Stomach (tissue), 8 donors: ENCODE measurements at regions not wholly inside any gene's neighbourhood (a gene's known extent, or its start where the extent isn't known, plus 50 kb on each side); places are given as distances from the start of the nearest gene placed in this dataset.

Experiments used
- DNase-seq, 2 donors: peaks; one replicate each; pipeline versions ENCODE4 v3.0.0 to v3.0.0-alpha.2; 2013 to 2019
- H3K27ac ChIP-seq, 5 donors: fragments of 200-600 bp in 4 of 5; sonication (generic) in 4 of 5; one replicate each; pipeline ENCODE4 v1.5.1; 2013 to 2019; ENCODE audit warnings: mild to moderate bottlenecking in 1 of 5, moderate library complexity in 1 of 5
- H3K27me3 ChIP-seq, 3 donors: fragments of 200-600 bp; sonication (generic); one replicate each; pipeline ENCODE4 v1.5.1; 2017 to 2019; ENCODE audit warnings: mixed run types in 1 of 3
- H3K36me3 ChIP-seq, 4 donors: fragments of 200-600 bp; sonication (generic); 1 replicate in 3 of 4; 2 replicates in 1 of 4; pipeline ENCODE4 v1.5.1; 2016 to 2019
- H3K4me1 ChIP-seq, 4 donors: fragments of 200-600 bp; sonication (generic); one replicate each; pipeline ENCODE4 v1.5.1; 2016 to 2019
- H3K4me3 ChIP-seq, 4 donors: fragments of 200-600 bp; sonication (generic) in 3 of 4; one replicate each; pipeline ENCODE4 v1.5.1; 2016 to 2019; ENCODE audit warnings: mild to moderate bottlenecking in 1 of 4
- H3K9me3 ChIP-seq, 4 donors: fragments of 200-600 bp; sonication (generic); one replicate each; pipeline ENCODE4 v1.5.1; 2016 to 2019
- CTCF ChIP-seq, 7 experiments: fragments of 450-650 bp in 4 of 7; fragments of 200-600 bp in 3 of 7; sonication (generic) in 3 of 7; IDR thresholded peaks; one replicate each; pipeline ENCODE4 v1.5.1; 2016 to 2019; ENCODE audit warnings: antibody characterized with exemption in 7 of 7, control low read depth in 2 of 7, mild to moderate bottlenecking in 1 of 7
- EP300 ChIP-seq: sonication (generic); formaldehyde crosslinking; IDR thresholded peaks from one replicate; pipeline ENCODE4 v1.6.1; 2017; ENCODE audit warnings: antibody characterized with exemption
- POLR2A ChIP-seq, 4 donors: fragments of 450-650 bp; IDR thresholded peaks; one replicate each; pipeline ENCODE4 v1.6.1; 2016; ENCODE audit warnings: antibody characterized with exemption in 4 of 4, control low read depth in 2 of 4, mild to moderate bottlenecking in 1 of 4, moderate library complexity in 1 of 4
- POLR2AphosphoS5 ChIP-seq, 3 donors: sonication (generic); formaldehyde crosslinking; IDR thresholded peaks; one replicate each; pipeline ENCODE4 v1.6.1; 2016; ENCODE audit warnings: antibody characterized with exemption in 3 of 3
- WGBS, 5 donors: extraction: QIAGEN DNeasy Blood & Tissue Kit in 3 of 5; methylation state at CpG; one replicate each; pipeline versions ENCODE4 v1.1.5 to v1.1.7; 2013 to 2018; 5-methylcytosine and 5-hydroxymethylcytosine counted together
- intact Hi-C: fragments of 100-400 bp; cut with DNase I; formaldehyde crosslinking; loops from one replicate; pipeline ENCODE4 v1.15.1; 2023; ENCODE audit warnings: low total_unique reads
- donor health status: healthy with polysubstance abuse.
- donor health status: Bipolar disorder and iron deficiency.
- donor health status: healthy.

DNA sequence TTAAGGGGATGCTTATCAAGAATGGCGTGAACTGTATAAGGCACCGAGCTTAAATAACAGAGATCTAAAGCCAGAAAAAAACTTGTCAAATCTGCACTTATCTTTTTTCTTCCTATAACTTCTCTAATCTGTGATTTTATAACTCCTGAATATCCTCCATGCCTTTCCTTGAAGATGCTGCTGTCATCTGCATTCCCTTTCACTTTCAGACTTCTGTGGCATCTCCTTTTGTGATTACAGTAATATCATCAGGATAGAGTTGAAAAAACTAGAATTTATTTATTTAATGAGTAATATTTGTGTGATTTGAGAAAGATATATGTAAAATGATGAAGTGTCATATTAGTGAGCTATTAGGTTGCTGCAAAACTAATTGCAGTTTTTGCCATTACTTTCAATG is 357.8 kb upstream of the PTBP2 start:
- DNase-seq: no peak
- no peaks in the 10 kb centered on the region for H3K4me1 ChIP-seq
- H3K4me3 ChIP-seq: no peak overlapping the region
- H3K27me3 ChIP-seq: no peaks in the 10 kb centered on the region
- intact Hi-C loops: no loop called here
- H3K9me3 ChIP-seq: no peaks in the 10 kb centered on the region
- 45 to 66% (median 54%) methylated on average over 2 of the region's 2 CpGs for WGBS, 5 donors
- H3K36me3 ChIP-seq: no peaks in the 10 kb centered on the region
- no peak overlapping the region for H3K27ac ChIP-seq
- TF ChIP-seq EP300 (no peak), CTCF (IDR thresholded peaks at IDR 0.05) (no peak), POLR2AphosphoS5 (IDR thresholded peaks at IDR 0.05) (no peak), POLR2A (IDR thresholded peaks at IDR 0.05) (no peak)

DNA sequence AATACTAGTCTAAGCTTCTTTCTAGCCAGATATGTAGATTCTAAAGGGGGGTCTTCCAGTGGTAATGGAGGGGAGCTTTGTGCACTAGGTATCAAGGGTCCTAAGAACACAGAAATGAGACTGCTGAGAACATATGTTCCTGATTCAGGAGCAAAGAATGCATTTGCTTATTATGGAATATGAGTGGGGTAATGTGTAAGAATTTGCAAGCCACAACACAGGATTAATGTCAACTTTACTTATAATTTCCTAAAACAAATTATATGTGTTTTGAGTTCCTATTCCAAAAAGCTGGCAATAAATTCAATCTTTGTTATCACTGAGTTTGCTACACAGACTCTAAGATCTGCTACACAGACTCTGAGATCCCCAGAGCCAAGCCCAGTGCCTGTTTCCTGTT is 357.0 kb upstream of the PTBP2 start:
- no peaks in the 10 kb centered on the region for H3K27me3 ChIP-seq
- TF ChIP-seq EP300 (no peak), POLR2AphosphoS5 (IDR thresholded peaks at IDR 0.05) (no peak), CTCF (IDR thresholded peaks at IDR 0.05) (no peak), POLR2A (IDR thresholded peaks at IDR 0.05) (no peak)
- H3K36me3 ChIP-seq: no peaks in the 10 kb centered on the region
- no peaks in the 10 kb centered on the region for H3K4me1 ChIP-seq
- intact Hi-C loops: no loop called here
- H3K9me3 ChIP-seq: no peaks in the 10 kb centered on the region
- no peak overlapping the region for H3K4me3 ChIP-seq
- H3K27ac ChIP-seq: no peak overlapping the region
- DNase-seq: no peak

DNA sequence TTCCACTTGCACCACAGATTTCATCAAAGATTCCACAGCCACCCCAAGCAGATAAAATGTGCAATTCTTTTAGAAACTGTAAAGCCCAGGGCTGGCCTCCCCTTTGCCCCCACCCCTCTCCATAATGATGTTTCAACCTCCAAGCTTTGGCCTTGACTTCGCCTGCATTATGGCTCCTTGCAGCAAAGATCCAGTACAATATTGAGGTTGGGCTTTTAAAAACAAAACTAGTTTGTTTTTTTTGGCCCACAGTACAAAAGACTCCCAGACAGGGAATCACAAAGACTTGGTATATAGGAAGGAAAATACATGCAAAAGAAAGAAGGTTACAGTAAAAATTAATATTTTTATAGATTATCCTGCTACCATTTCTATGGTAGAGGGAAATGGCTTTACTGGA is 356.5 kb upstream of the PTBP2 start:
- WGBS, 5 donors: 50 to 67% (median 52%) methylated on average over 1 of the region's 1 CpG
- intact Hi-C loops: no loop called here

DNA sequence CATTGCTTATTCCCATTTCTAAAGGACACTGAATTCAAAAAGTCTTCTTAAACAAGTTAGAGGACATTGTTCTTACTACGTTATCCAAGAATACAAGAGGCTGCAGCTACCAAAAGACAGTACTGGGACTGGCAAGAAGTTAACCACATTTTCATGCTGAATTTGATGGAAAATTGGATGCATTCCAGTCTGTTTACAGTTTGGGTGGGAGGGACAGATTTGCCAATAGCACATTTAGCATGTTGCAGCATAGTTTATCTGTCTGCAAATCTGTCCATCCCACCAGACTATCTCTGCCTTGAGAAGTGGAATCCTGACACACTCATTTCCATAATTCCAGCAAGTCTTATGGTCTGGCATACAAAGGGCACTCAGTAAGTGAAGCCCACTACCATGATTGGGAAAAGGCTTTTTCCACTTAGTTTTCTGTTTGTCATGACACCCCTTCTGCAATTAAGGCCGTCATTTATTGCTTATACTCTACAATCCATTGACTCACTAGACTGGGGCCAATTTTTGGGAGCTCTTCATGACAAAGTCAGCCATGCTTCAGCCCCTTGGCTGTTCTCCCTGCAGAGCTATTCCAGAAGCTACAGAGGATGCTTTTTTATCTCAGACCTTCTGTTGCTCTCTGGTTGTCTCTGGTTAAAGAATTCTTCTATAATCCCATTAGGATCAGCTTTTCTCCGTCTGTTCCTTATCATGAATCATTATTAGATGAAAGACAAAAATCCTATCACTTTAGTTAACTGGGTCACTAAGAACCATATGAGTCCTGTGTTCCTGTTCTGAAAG is 355.8 kb upstream of the PTBP2 start:
- H3K27me3 ChIP-seq: no peaks in the 10 kb centered on the region
- DNase-seq: no peak
- no peaks in the 10 kb centered on the region for H3K36me3 ChIP-seq
- H3K27ac ChIP-seq: no peak overlapping the region
- intact Hi-C loops: no loop called here
- H3K4me3 ChIP-seq: no peak overlapping the region
- TF ChIP-seq POLR2AphosphoS5 (IDR thresholded peaks at IDR 0.05): no peak
- no peak for TF ChIP-seq POLR2A (IDR thresholded peaks at IDR 0.05)
- TF ChIP-seq EP300: no peak
- no peak for TF ChIP-seq CTCF (IDR thresholded peaks at IDR 0.05)
- WGBS, 5 donors: 39 to 78% (median 65%) methylated on average over 3 of the region's 3 CpGs
- H3K9me3 ChIP-seq: no peaks in the 10 kb centered on the region
- H3K4me1 ChIP-seq: no peaks in the 10 kb centered on the region

More for the DNA sequence above, 356.5 kb upstream of the PTBP2 start:
- Histone ChIP-seq H3K27me3 (no peaks in the 10 kb centered on the region), H3K9me3 (no peaks in the 10 kb centered on the region), H3K4me3 (no peak overlapping the region), H3K27ac (no peak overlapping the region), H3K36me3 (no peaks in the 10 kb centered on the region), H3K4me1 (no peaks in the 10 kb centered on the region)
- TF ChIP-seq POLR2A (IDR thresholded peaks at IDR 0.05) (no peak), POLR2AphosphoS5 (IDR thresholded peaks at IDR 0.05) (no peak), CTCF (IDR thresholded peaks at IDR 0.05) (no peak), EP300 (no peak)
- peak in 1 of 2 donors; percentile 11 for DNase-seq
